ENCODE measurements at regions not wholly inside any gene's neighbourhood (a gene's known extent, or its start where the extent isn't known, plus 50 kb on each side); places are given as distances from the start of the nearest gene placed in this dataset.
A peak's percentile ranks its signal among the peaks of the same experiment; 100 is the strongest.
"Not testable (repeated sequence)": the region's sequence is repeated elsewhere in the genome, so short reads cannot be mapped to it uniquely, and the experiment has no call there.

DNA sequence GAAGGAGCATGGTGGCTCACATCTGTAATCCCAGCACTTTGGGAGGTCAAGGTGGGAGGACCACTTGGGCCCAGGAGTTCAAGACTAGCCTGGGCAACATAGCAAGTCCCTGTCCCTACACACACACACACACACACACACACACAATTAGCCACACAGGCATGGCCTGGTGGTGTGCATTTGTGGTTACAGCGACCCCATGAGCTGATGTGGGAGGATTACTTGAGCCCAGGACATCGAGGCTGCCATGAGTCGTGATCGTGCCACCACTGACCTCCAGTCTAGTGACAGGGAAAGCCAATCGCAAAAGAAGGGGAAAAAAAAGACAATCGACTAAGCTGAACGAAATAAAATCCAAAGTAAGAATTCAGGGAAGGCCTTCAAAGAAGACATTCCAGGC lies 67.9 kb downstream of the TBX3 start:
- no peak for DNase-seq

DNA sequence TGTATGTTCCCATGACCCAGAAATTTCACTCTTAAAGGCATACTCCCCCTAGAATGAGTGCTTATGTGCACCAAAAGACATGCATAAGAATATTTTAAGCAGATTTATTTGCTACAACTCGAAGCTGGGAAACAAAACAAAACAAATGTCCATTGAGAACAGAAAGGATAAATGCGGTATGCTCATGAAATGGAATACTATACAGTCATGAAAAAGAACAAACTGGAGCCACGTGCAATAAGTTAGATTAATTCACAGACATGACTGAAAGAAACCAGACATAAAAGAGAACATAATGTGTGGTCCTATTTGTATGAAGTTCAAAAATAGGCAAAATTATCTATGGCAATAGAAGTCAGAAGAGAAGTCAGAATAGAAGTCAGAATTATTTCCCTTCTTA lies 69.9 kb downstream of the TBX3 start:
- DNase-seq = no peak

DNA sequence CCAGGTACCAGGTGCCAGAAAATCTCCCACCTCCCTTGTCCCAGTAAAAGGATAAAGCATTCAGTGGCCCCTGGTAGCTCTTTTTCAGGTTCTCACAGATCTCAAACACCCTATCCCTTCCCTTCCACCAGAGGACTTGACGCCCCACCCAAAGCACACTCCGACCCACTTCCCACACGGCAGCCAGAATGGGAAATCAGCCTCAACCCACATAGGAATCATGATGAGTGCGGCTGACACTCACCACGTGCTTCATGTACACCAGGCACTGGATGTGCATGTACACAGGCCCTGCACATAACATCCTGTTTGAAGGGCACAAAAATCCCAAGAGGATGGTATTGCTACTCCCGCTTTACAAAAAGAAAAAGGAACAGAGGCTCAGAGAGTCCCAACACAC lies 71.9 kb downstream of the TBX3 start:
- DNase-seq = no peak

DNA sequence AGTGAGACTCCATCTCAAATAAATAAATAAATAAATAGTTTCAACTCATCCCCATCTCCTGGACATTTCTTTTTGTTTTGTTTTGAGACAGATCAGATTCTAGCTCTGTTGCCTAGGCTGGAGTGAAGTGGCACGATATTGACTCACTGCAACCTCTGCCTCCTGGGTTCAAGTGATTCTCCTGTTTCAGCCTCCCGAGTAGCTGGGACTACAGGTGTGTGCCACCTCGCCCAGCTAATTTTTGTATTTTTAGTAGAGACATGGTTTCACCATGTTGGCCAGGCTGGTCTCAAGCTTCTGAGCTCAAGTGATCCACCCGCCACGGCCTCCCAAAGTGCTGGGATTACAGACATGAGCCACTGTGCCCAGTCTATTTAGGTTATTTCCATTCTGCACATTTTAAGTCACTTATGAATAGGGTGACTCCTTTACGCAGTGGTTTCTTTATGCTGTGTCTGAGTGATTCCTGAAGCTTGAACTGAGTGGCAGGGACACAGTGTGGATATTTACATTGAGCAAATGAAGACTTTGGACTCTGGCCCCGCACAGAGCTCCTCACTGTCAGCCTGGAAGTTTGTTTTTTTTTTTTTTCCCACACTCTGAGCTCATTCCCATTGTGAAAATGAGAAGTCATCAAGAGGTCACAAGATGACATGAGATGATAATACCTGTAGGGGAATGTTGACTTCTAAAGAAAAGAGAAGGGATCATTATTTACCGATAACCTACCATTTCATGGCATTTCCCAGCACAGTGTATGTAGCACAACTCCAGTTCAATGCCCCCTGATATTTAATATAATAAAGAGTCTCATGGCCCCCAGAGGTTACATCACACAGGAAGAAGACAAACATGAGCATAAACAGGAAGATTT lies 72.6 kb downstream of the TBX3 start:
- no peak for DNase-seq

DNA sequence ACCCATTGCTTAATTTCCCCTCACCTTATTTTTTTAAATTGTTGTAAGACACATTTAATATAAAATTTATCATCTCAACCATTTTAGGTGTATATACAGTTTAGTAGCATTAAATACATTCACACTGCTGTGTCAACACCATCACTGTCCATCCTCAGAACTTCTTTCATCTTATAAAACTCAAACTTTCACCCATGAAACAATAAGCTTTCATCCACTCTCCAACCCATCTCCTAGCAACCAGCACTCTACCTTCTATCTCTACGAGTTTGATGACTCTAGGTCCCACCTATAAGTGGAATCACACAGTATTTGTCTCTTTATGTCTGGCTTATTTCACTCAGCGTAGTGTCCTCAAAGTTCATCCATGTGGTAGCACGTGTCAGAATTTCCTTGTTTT lies 75.5 kb downstream of the TBX3 start:
- DNase-seq = no peak

DNA sequence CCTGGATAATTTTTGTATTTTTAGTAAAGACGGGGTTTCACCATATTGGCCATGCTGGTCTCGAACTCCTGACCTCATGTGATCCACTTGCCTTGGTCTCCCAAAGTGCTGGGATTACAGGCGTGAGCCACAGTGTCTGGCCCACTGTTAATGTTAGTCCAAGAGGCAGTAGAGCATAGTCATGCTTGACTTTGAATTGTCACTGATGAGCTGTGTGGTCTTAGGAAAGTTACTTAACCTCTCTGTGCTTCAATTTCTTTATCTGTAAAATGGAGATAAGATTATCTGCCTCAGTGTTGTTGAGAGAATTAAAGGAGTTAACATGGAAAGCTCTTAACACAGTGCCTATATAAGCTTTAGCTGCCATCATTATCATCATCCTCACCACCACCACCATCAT lies 78.1 kb downstream of the TBX3 start:
- DNase-seq = no peak

DNA sequence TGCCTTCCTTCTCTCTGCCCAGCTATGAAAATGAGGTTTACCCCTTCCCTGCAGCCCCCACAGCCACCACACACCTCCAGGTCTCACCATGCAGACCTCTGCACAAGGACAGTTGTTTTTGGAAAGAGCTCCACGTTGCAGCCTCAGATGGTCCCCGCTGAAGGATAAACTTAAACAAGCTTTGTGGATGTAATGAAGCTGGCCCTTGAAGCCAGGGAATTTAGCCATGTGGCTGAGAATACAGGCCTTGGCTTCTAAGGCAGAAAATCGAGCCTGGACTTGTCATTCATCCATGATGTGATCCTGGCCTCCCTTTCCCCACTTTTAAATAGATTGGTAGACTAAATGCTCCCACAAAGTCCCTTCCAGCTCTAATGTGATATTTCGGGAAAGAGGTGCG lies 79.4 kb downstream of the TBX3 start:
- DNase-seq = no peak

DNA sequence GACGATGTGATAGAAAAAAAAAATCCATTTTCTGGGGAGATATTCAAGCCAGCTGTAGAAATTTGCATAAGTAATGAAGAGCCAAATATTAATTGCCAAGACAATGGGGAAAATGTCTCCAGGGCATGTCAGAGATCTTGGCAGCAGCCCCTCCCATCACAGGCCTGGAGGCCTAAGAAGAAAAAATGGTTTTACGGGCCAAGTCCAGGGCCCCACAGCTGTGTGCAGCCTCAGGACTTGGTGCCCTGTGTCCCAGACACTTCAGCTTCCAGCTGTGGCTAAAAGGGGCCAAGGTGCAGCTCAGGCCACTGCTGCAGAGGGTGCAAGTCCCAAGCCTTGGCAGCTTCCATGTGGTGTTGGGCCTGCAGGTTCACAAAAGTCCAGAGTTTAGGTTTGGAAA lies 83.4 kb downstream of the TBX3 start:
- DNase-seq = not testable (repeated sequence)

DNA sequence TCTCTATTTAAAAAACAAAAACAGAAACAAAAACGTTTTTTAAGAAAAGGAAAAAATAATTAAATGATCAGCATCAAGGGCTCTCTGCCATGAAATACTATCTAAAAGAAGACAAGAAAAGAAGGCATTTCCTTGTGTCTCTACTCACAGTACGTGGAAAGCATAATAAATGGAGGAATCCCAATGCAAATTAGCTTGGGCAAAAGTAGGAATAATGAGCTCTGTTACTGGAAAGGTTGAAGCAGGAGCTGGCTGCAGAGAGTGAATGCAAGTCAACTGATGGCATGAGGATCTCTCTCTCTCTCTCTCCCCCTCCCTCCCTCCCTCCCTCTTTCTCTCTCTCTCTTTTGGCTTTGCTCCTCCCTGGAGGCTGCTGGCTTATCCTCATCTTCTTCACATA lies 85.9 kb downstream of the TBX3 start:
- no peak for DNase-seq

DNA sequence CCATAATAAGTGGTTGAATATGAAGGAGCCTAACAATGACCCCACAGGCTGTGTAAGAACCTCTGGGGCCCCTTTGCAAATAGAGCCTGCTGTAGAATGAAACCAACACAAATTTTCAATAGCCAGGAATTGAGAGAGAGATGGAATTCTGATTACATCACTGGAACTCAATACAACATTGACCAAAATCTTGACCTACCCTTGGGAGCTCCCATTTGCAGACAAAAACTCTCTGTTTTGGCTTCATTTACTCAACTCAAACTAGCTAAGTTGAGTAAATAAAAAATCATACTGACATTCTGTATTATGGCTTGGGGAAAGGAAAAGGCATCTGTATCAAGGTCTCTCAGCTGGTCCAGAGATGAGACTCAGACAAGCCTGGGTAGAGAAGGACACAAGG lies 91.0 kb downstream of the TBX3 start:
- DNase-seq = no peak

DNA sequence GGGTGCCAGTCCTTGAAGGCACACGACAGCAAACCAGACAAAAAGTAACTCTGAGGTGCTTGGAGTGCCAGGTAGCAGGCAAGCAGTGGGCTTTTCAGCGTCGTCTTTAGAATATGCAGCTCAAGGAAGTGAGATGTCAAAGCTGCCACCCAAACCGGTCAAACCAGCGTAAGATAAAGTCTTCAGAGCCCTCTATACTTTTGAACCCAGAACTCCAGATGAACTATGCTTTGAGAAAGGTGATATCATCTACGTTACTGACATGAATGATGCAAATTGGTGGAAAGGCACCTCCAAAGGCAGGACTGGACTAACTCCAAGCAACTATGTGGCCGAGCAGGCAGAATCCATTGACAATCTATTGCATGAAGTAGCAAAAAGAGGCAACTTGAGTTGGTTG lies 95.9 kb downstream of the TBX3 start:
- DNase-seq = no peak

DNA sequence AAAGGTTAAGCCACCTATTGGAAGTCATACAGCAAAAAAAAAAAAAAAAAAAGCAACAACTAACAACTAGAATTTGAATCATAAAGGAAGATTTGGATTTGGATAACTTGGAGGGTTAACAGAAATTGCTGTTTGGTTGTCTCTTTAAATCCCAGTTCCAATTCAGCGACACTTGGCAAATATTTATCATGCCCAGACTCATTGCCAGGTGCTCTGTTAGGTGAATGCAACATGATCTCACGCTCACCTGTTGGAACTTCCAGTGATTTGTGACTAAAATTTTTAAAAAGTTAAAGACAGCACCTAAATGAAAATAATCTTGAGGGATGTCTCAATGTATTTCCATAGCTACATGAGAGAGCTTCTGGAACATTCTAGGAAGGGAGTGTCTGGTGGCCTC lies 103.7 kb downstream of the TBX3 start:
- no peak for DNase-seq

DNA sequence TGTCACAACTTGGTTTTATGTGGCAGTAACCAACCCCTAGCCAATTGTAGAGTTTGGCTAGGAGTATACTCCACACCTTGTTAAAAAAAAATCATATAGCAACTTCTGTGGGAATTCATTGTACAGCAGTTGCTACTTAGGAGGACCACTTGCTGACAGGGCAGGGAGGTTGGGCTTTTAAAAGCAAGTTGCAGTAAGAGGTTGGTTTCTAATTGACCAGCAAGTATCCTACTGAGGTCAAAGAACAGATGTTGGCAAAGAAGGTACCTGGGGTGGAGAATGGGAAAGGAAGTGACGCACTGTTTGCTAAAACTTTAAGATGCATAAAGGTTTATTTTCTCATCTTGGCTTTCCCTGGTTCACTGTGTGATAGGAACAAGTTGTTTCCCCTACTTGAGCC lies 104.6 kb downstream of the TBX3 start:
- no peak for DNase-seq

DNA sequence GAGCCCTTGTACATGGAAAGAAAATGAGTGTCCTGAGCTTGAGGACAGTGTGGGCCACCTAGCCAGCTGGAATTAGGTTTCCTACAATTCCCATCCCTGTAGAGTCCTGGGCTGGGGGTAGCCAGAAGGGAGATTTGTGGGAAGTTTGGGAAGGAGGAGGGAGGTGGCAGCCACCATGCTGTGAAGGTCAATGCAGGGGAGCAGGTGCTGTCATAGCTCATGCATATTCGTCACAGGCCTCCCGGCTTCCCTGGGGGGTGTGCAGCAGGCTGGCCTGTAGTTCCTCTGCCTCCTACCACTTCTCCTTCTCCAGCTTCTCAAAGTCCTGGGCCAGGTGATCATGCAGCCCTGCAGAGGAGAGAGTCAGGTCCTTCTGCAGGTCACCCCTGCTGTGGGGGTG lies 121.3 kb downstream of the TBX3 start:
- no peak for DNase-seq

DNA sequence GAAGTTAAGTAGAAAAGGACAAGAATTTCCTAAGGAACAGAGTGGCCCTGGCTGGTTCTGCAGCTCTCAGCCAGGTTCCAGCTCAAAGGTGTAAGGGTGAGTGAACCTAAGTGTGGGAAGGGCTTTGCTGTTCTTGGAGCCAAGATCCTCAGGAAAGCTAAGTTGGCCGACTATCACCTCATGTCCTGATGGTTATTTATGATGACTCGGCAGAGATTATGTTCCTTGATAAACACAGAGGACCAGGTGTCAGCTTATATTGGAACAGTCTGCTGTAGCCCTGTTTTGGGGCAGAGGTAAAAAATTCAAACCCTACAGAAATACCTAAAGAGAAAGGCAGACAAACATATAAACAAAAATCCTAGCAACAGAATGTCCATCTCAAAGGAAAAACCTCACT lies 128.5 kb downstream of the TBX3 start:
- DNase-seq = no peak

DNA sequence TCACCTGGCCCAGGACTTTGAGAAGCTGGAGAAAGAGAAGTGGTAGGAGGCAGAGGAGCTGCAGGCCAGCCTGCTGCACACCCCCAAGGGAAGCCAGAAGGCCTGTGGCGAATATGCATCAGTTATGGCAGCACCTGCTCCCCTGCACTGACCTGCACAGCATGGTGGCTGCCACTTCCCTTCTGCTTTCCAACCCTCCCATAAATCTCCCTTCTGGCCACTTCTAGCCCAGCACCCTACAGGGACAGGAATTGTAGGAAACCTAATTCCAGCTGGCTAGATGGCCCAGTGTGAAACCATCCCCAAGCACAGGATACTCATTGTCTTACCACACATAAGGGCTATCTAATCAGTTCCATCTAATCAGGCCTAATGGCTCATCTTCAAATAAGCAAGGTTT lies 136.3 kb downstream of the TBX3 start:
- no peak for DNase-seq

DNA sequence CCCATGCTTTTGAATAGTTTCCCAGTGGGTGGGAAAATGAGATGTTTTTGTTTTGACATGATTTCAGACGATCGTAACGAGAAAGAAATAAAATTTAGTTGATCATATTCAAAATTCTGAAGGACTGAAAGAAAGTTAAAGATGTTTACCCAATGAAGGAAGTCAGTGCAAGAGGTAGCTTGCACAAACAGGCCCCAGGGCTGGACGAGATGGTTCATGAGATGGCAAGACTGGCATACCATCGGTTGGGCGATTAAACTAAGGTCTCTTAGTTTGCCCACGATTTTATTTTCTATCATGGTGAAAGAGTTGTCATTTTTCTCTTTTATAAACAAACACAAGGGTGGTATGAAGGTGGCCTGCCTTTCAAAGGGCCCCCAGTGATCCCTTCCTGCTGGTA lies 124.5 kb upstream of the TBX5 start:
- DNase-seq = no peak

DNA sequence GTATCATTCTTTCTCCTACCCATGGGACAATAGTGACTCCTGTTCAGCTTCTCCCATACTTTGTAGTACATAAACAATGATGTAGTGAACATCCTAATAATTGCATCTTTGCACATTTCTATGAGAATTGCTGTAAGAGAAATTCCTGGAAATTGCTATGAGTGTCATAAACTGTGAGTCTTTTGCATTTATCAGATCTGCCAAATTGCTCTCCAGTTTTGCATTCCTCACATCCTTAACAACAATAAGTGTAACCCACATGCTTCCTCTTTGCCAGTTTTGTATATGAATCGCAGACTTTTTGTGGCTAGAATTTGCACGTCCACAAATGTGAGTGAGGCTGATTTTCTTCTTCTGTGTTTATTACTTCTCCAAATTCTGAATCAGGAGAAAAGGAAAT lies 124.0 kb upstream of the TBX5 start:
- DNase-seq = no peak

DNA sequence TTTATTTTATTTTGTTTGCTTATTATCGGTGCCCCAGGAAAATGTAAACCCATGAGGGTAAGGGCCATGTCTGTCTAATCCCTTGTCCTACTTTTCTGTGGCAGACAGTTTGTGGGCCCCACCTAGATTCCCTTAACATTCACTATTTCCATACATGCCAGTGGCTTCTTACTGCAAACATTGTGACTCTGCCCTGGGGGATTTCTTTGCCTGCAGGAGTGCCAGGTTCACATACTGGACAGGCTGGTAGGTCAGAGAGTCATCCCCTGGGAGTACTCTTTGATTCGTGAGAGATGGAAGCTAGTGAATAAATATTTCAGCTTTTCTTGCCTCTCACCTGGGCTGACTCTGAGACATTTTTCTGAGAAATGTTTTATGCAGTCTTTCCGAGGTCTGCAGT lies 122.8 kb upstream of the TBX5 start:
- no peak for DNase-seq

DNA sequence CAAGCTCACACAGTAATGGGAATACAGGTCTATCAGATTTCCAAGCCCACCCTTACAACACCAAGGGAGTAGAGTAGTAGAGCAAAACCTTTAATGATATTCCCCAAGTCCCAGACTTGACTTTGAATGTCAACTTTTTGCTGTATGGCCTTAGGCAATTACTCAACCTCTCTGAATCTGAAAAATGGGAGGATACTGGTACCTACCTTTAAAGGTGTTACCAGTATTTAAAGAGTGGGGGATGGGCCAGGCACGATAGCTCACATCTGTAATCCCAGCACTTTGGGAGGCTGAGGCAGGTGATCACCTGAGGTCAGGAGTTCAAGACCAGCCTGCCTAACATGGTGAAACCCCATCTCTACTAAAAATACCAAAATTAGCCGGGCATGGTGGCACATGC lies 115.2 kb upstream of the TBX5 start:
- DNase-seq = not testable (repeated sequence)

DNA sequence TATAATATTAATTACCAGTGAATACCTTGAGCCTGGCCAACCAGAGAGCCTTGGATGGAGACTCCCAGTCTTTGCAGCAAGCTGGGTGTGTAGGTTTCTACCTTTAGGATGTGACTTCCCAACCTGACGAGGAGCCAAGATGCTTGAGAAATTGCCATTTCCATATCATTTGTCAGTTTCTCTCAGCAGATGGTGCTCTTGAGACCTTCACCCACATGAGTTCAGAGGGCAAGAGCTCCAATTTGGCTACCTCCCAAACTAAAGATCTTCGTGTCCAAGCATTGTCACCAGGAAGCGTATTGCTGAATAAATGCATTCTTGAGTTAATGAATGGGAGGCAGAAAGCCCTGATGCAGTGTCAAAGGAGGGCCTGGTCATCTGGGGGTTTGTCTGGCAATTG lies 106.4 kb upstream of the TBX5 start:
- DNase-seq = no peak

DNA sequence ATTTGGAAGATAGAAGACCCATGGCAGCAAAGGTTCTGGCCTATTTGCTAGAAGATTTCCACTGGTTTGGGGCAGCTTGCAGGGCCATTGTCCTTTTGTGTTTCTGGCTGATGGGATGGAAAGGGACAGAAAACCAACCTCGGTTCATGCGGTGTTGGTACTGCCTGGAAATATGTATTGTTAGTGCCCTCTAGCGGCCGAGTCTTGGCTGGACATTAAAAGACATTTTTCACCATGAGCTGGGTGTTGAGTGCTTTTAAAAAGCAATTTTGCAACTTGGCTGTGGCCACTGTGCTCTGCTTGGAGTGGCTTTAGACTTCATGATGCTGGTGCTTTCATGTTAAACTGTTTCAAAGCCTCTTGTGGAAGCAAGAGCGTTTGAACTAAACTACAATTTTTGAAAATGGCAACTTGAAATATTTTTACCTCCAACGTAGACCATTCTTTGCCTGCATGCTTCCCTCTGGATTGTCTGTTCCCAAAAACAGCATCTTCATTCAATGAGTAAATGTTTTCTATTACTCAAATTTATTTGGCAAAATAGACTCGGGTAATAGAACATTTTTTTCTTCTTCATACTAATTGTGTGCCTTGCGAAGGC lies 102.7 kb upstream of the TBX5 start:
- DNase-seq = peak; percentile 71

DNA sequence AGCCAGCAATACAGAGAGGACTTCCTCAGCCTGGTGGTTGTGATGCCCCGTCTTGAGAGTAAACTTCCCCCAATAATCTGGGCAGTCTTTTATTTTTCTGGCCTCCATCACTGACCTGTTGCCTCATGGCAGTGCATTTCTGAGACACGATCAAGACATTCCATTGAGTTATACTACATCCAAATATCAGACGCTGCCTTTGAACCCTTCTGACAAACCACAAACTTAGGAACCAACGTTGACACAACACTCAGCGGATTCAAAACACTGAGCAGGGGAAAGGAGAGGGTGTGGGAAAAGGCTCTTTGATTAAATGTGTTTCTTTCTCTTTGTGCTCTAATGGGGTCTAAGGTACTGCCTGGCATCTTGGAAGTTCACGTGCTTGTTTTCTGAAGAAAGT lies 100.7 kb upstream of the TBX5 start:
- DNase-seq = no peak

DNA sequence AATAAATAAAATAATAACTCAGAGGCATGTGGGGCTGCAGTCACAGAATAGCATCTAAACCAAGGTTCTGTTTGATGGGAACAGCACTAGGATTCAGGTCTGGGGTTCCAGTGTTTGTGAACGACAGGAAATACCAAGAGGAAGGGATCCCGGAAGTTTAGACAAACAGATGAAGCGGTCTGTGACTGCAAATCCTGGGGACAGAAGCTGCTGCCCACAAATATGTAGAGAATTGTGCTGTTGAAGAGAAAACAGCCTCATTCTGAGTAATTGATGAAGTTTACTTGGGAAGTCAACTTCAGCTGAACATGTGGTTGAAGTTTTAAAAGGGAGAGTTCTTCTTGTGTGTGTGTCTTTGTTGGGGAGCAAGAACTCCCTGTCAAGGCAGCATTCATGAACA lies 98.4 kb upstream of the TBX5 start:
- DNase-seq = no peak

DNA sequence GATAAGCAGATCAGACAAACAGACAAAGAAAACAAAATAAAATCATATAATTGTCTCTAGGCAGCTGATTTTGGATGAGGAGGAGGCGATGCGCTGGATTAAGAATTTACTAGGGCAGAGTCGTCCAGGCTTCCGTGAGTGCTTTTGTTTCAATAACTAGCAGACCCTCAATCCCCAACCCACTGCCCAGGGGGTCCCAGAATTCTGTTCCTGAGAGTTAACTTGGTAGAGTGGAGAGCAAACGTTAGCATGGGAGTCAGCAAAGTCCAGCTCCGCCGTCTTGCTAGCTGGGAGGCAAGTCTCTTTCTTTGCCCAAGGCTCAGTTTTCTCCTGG lies 95.5 kb upstream of the TBX5 start:
- no peak for DNase-seq

Data from activated CD8-positive, alpha-beta memory T cell treated with anti-CD3 and anti-CD28 coated beads, Interleukin-2, amount 50 U/mL, for 48 hours (primary cell).